ENCODE measurements at regions not wholly inside any gene's neighbourhood (a gene's known extent, or its start where the extent isn't known, plus 50 kb on each side); places are given as distances from the start of the nearest gene placed in this dataset.

- Mint-ChIP-seq H3K4me1 (ENCODE audit: low read depth, unreplicated experiment) (peaks cover 6% of the 10 kb centered on the region), H3K27ac (ENCODE audit: unreplicated experiment) (no peak overlapping the region), H3K4me3 (ENCODE audit: unreplicated experiment) (no peak overlapping the region), H3K36me3 (ENCODE audit: insufficient read depth, unreplicated experiment) (no peaks in the 10 kb centered on the region), H3K9me3 (ENCODE audit: unreplicated experiment) (no peaks in the 10 kb centered on the region), H3K27me3 (ENCODE audit: insufficient read depth, unreplicated experiment) (no peaks in the 10 kb centered on the region)
- Histone ChIP-seq H3K27me3 (replicated peaks; ENCODE audit: control insufficient read depth, insufficient read depth, low read length) (no peaks in the 10 kb centered on the region), H3K9me3 (no peaks in the 10 kb centered on the region), H3K4me1 (no peaks in the 10 kb centered on the region), H3K36me3 (ENCODE audit: control insufficient read depth, insufficient read depth, low read length) (no peaks in the 10 kb centered on the region), H3K4me3 (ENCODE audit: low read depth, low read length) (no peak overlapping the region)
- TF ChIP-seq CTCF (IDR thresholded peaks at IDR 0.05; ENCODE audit: insufficient read depth in 1 of 2, low read depth in 1 of 2, low read length in 1 of 2, severe bottlenecking in 1 of 2, unreplicated experiment in 1 of 2), result no peak
- intact Hi-C loops (cut with micrococcal nuclease; ENCODE audit: unreplicated experiment), result no loop called here
- CTCF ChIA-PET, result no interaction called here
- no peak for DNase-seq
- no TSS peak for BruUV-seq (replicated peaks)
- POLR2A ChIA-PET, result no interaction called here
Measured at GRCh38 chr21:16492356-16492755, 762.6 kb downstream of the USP25 start.

DNA sequence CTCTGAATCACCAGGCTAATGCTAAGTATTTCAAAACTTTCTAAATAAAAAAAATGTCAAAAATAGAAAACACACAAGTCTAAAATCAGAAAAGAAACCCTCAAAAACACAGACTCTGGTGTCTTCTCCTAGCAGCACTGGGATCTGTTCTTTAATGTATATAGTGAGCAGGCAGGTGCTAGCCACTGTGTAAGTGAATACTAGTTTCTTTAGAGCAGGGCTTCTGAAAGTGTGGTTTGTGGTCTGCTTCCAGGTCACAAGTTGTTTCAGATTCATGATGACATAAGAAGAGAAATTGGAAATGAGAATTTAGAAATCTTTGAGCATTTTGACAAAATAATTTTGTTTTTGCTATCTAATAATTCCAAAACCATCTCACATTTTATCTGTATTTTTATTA, 763.1 kb downstream of the USP25 start:
- CTCF ChIA-PET, result no interaction called here
- Mint-ChIP-seq H3K4me3 (ENCODE audit: unreplicated experiment) (no peak overlapping the region), H3K36me3 (ENCODE audit: insufficient read depth, unreplicated experiment) (no peaks in the 10 kb centered on the region), H3K4me1 (ENCODE audit: low read depth, unreplicated experiment) (peaks cover 6% of the 10 kb centered on the region), H3K9me3 (ENCODE audit: unreplicated experiment) (no peaks in the 10 kb centered on the region), H3K27me3 (ENCODE audit: insufficient read depth, unreplicated experiment) (no peaks in the 10 kb centered on the region), H3K27ac (ENCODE audit: unreplicated experiment) (no peak overlapping the region)
- DNase-seq, result no peak
- no peak for TF ChIP-seq CTCF (IDR thresholded peaks at IDR 0.05; ENCODE audit: insufficient read depth in 1 of 2, low read depth in 1 of 2, low read length in 1 of 2, severe bottlenecking in 1 of 2, unreplicated experiment in 1 of 2)
- Histone ChIP-seq H3K27me3 (replicated peaks; ENCODE audit: control insufficient read depth, insufficient read depth, low read length) (no peaks in the 10 kb centered on the region), H3K4me3 (ENCODE audit: low read depth, low read length) (no peak overlapping the region), H3K4me1 (no peaks in the 10 kb centered on the region), H3K36me3 (ENCODE audit: control insufficient read depth, insufficient read depth, low read length) (no peaks in the 10 kb centered on the region), H3K9me3 (no peaks in the 10 kb centered on the region)
- intact Hi-C loops (cut with micrococcal nuclease; ENCODE audit: unreplicated experiment), result no loop called here
- BruUV-seq (replicated peaks), result no TSS peak
- POLR2A ChIA-PET, result no interaction called here

DNA sequence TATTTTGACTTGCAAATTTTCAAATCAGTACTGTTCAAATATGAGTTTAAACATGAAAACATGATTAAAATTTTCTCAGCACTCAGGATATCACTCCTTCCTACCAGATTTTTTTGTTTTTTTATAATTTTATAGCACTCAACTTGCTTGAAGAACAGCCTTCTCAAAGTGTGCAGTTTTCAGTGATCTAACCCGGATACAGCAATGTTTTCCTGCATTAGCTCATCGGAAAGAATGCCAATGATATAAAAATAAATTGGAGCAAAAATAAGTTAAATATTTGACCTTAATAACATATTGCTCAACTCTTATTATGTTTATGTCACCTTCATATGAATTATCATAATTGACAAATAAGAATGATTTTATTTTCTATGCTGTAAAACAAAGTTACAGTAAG, 766.8 kb downstream of the USP25 start:
- DNase-seq, result no peak
- BruUV-seq (replicated peaks), result no TSS peak
- H3K36me3 ChIP-seq (ENCODE audit: control insufficient read depth, insufficient read depth, low read length), result no peaks in the 10 kb centered on the region
- H3K27me3 Mint-ChIP-seq (ENCODE audit: insufficient read depth, unreplicated experiment), result peaks cover 6% of the 10 kb centered on the region
- no peaks in the 10 kb centered on the region for H3K36me3 Mint-ChIP-seq (ENCODE audit: insufficient read depth, unreplicated experiment)
- H3K27ac Mint-ChIP-seq (ENCODE audit: unreplicated experiment), result no peak overlapping the region
- no peaks in the 10 kb centered on the region for H3K9me3 ChIP-seq
- intact Hi-C loops (cut with micrococcal nuclease; ENCODE audit: unreplicated experiment), result no loop called here
- no peak overlapping the region for H3K4me3 ChIP-seq (ENCODE audit: low read depth, low read length)
- H3K4me1 Mint-ChIP-seq (ENCODE audit: low read depth, unreplicated experiment), result peaks cover 6% of the 10 kb centered on the region
- no peak overlapping the region for H3K4me3 Mint-ChIP-seq (ENCODE audit: unreplicated experiment)
- no peaks in the 10 kb centered on the region for H3K27me3 ChIP-seq (replicated peaks; ENCODE audit: control insufficient read depth, insufficient read depth, low read length)
- no peaks in the 10 kb centered on the region for H3K9me3 Mint-ChIP-seq (ENCODE audit: unreplicated experiment)
- no peak for TF ChIP-seq CTCF (IDR thresholded peaks at IDR 0.05; ENCODE audit: insufficient read depth in 1 of 2, low read depth in 1 of 2, low read length in 1 of 2, severe bottlenecking in 1 of 2, unreplicated experiment in 1 of 2)
- ChIA-PET CTCF (no interaction called here), POLR2A (no interaction called here)
- no peaks in the 10 kb centered on the region for H3K4me1 ChIP-seq
